ENCODE measurements at regions not wholly inside any gene's neighbourhood (a gene's known extent, or its start where the extent isn't known, plus 50 kb on each side); places are given as distances from the start of the nearest gene placed in this dataset.

- TF ChIP-seq, protein P1, sequence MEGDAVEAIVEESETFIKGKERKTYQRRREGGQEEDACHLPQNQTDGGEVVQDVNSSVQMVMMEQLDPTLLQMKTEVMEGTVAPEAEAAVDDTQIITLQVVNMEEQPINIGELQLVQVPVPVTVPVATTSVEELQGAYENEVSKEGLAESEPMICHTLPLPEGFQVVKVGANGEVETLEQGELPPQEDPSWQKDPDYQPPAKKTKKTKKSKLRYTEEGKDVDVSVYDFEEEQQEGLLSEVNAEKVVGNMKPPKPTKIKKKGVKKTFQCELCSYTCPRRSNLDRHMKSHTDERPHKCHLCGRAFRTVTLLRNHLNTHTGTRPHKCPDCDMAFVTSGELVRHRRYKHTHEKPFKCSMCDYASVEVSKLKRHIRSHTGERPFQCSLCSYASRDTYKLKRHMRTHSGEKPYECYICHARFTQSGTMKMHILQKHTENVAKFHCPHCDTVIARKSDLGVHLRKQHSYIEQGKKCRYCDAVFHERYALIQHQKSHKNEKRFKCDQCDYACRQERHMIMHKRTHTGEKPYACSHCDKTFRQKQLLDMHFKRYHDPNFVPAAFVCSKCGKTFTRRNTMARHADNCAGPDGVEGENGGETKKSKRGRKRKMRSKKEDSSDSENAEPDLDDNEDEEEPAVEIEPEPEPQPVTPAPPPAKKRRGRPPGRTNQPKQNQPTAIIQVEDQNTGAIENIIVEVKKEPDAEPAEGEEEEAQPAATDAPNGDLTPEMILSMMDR (IDR thresholded peaks at IDR 0.05 in 8 of 11, conservative IDR thresholded peaks at IDR 0.05 in 3 of 11), result no peak
- TF ChIP-seq POLR2A (IDR thresholded peaks at IDR 0.05), result no peak
These were observed 71.3 kb upstream of the TBL1X start for GRCh38 chrX:9393571-9393970.
